ENCODE measurements at regions not wholly inside any gene's neighbourhood (a gene's known extent, or its start where the extent isn't known, plus 50 kb on each side); places are given as distances from the start of the nearest gene placed in this dataset.
A peak's percentile ranks its signal among the peaks of the same experiment; 100 is the strongest.
"Not testable (repeated sequence)": the region's sequence is repeated elsewhere in the genome, so short reads cannot be mapped to it uniquely, and the experiment has no call there.

DNA sequence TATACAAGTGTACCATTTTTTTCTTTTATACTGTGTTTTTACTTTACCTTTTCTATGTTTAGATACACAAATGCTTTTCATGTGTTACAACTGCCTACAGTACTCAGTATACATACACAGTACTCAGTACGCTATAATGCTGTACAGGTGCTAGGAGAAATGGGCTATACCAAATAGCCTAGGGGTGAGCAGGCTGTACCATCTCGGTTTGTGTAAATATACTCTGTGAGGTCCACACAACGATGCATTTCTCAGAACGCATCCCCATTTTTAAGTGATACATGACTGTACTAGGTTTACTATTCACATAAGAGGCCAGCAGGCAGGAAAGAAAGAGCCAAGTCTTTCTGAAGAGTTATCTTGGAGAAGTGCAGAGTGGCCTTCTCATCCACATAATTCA lies 426.4 kb upstream of the MTPN start:
- Histone ChIP-seq H3K9me3 (ENCODE audit: insufficient read depth, low read depth, low read length) (no peaks in the 10 kb centered on the region), H3K27me3 (ENCODE audit: insufficient read depth, low read length) (peaks cover 29% of the 10 kb centered on the region; the same call in 1 of the 2 replicates), H3K9ac (ENCODE audit: low read depth, low read length) (no peak overlapping the region), H3K36me3 (ENCODE audit: insufficient read depth, low read depth, low read length) (no peaks in the 10 kb centered on the region), H3K27ac (ENCODE audit: low read length) (no peak overlapping the region), H3K4me3 (ENCODE audit: low read length) (no peak overlapping the region), H3K4me1 (ENCODE audit: insufficient read depth, low read length) (peaks cover 18% of the 10 kb centered on the region; the same call in 1 of the 2 replicates)

DNA sequence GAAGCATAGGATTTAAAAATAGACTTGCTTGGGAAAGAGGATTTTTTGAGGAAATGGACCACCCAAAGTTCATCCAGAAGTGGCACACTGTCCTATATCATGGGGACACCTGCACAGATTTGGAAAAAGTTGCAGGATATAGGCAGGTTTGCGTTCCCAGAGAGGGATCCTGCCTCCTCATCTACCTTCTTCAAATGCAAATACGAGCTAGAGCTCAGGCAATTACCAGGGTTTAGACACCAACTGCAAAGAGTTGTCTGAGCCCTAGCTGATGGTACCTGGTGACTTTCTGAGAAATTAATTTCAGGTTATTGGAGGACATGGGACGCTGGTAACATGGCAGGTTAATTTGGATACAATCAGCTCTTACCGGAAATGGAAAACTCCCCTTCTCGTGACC lies 423.7 kb upstream of the MTPN start:
- no peak overlapping the region for H3K4me3 ChIP-seq (ENCODE audit: low read length)
- no peak overlapping the region for H3K27ac ChIP-seq (ENCODE audit: low read length)
- peaks cover 22% of the 10 kb centered on the region; the same call in 1 of the 2 replicates for H3K4me1 ChIP-seq (ENCODE audit: insufficient read depth, low read length)
- peaks cover 36% of the 10 kb centered on the region; the same call in 1 of the 2 replicates for H3K27me3 ChIP-seq (ENCODE audit: insufficient read depth, low read length)
- H3K9ac ChIP-seq (ENCODE audit: low read depth, low read length): no peak overlapping the region
- H3K9me3 ChIP-seq (ENCODE audit: insufficient read depth, low read depth, low read length): no peaks in the 10 kb centered on the region
- H3K36me3 ChIP-seq (ENCODE audit: insufficient read depth, low read depth, low read length): no peaks in the 10 kb centered on the region

GRCh38 chr7:136399385-136399784 lies 422.2 kb upstream of the MTPN start:
- Histone ChIP-seq H3K4me1 (ENCODE audit: insufficient read depth, low read length) (peaks cover 22% of the 10 kb centered on the region; the same call in 1 of the 2 replicates), H3K9me3 (ENCODE audit: insufficient read depth, low read depth, low read length) (no peaks in the 10 kb centered on the region), H3K9ac (ENCODE audit: low read depth, low read length) (no peak overlapping the region), H3K4me3 (ENCODE audit: low read length) (peak overlapping the region; percentile 25; the same call in 1 of the 2 replicates), H3K27ac (ENCODE audit: low read length) (no peak overlapping the region), H3K36me3 (ENCODE audit: insufficient read depth, low read depth, low read length) (no peaks in the 10 kb centered on the region), H3K27me3 (ENCODE audit: insufficient read depth, low read length) (peaks cover 36% of the 10 kb centered on the region; the same call in 1 of the 2 replicates)

DNA sequence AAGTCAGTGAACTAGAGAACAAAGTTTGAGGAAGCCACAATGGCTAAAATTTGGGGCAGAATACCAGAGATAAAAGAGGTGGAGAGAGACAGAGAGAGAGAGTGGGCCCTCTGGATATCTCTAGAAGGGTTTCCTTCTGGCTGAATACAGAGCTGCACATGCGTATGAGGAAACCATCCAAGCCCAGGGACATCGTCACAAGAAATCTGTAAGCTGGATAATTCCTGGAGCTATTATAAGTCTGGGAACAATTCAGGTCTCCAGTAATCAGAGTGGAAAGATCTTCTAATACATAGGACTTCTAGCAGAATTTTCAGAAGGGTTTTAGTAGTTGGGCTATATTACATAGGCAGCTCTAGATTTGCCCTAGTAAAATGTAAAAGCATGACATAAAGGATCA lies 415.7 kb upstream of the MTPN start:
- Histone ChIP-seq H3K27ac (ENCODE audit: low read length) (no peak overlapping the region), H3K4me3 (ENCODE audit: low read length) (no peak overlapping the region), H3K36me3 (ENCODE audit: insufficient read depth, low read depth, low read length) (no peaks in the 10 kb centered on the region), H3K27me3 (ENCODE audit: insufficient read depth, low read length) (no peaks in the 10 kb centered on the region), H3K9me3 (ENCODE audit: insufficient read depth, low read depth, low read length) (no peaks in the 10 kb centered on the region), H3K9ac (ENCODE audit: low read depth, low read length) (no peak overlapping the region), H3K4me1 (ENCODE audit: insufficient read depth, low read length) (0 out of 2 replicates have a peak, but pooled peaks cover 4% of the 10 kb centered on the region)

DNA sequence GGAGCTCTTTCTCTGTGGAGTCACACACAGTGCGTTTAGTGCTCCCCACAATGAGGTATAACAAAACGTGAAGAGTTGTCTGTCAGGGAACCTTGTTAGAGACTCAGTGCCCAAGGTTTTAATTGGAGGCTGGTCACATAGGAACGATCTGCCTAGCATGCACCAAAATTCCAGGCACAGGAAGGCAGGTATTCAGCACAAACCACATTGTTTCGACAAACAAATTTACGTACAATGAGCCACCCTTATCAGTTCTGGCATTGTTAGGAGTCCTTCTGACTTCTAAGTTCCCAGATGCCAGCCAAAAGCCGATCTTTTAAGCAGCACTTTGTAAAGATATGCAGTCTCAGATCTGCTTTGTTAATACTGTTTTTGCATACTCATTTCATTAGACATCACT lies 414.2 kb upstream of the MTPN start:
- Histone ChIP-seq H3K27me3 (ENCODE audit: insufficient read depth, low read length) (no peaks in the 10 kb centered on the region), H3K9me3 (ENCODE audit: insufficient read depth, low read depth, low read length) (no peaks in the 10 kb centered on the region), H3K27ac (ENCODE audit: low read length) (no peak overlapping the region), H3K4me1 (ENCODE audit: insufficient read depth, low read length) (0 out of 2 replicates have a peak, but pooled peaks cover 4% of the 10 kb centered on the region), H3K4me3 (ENCODE audit: low read length) (no peak overlapping the region), H3K36me3 (ENCODE audit: insufficient read depth, low read depth, low read length) (no peaks in the 10 kb centered on the region), H3K9ac (ENCODE audit: low read depth, low read length) (no peak overlapping the region)

GRCh38 chr7:136389933-136390332 lies 412.8 kb upstream of the MTPN start:
- Histone ChIP-seq H3K27me3 (ENCODE audit: insufficient read depth, low read length) (no peaks in the 10 kb centered on the region), H3K9me3 (ENCODE audit: insufficient read depth, low read depth, low read length) (no peaks in the 10 kb centered on the region), H3K4me3 (ENCODE audit: low read length) (no peak overlapping the region), H3K4me1 (ENCODE audit: insufficient read depth, low read length) (0 out of 2 replicates have a peak, but pooled peaks cover 4% of the 10 kb centered on the region), H3K36me3 (ENCODE audit: insufficient read depth, low read depth, low read length) (no peaks in the 10 kb centered on the region), H3K27ac (ENCODE audit: low read length) (no peak overlapping the region), H3K9ac (ENCODE audit: low read depth, low read length) (no peak overlapping the region)

DNA sequence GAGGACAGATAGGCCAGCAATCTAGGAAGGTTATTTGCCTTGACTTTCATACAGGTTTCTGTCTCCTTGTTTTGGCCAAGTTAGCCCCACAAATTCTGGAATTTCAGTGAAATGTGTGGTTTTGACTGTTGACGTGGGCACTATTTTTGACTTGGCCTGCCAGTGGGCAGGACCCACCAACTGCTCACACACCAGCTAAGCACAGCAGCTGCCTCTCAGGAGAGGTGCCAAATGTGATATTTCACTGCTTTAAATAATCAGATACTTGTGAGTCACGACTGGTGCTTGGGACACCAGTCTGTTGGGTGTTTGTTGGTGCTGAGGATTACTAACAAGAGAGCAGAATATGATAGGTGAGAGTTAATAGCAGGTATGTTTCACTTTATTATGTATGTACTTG lies 409.7 kb upstream of the MTPN start:
- Histone ChIP-seq H3K4me1 (ENCODE audit: insufficient read depth, low read length) (0 out of 2 replicates have a peak, but pooled peaks cover 4% of the 10 kb centered on the region), H3K4me3 (ENCODE audit: low read length) (no peak overlapping the region), H3K27ac (ENCODE audit: low read length) (no peak overlapping the region), H3K9me3 (ENCODE audit: insufficient read depth, low read depth, low read length) (no peaks in the 10 kb centered on the region), H3K36me3 (ENCODE audit: insufficient read depth, low read depth, low read length) (no peaks in the 10 kb centered on the region), H3K27me3 (ENCODE audit: insufficient read depth, low read length) (no peaks in the 10 kb centered on the region), H3K9ac (ENCODE audit: low read depth, low read length) (no peak overlapping the region)

- H3K27me3 ChIP-seq (ENCODE audit: insufficient read depth, low read length); H3K9me3 ChIP-seq (ENCODE audit: insufficient read depth, low read depth, low read length); H3K4me1 ChIP-seq (ENCODE audit: insufficient read depth, low read length); H3K9ac ChIP-seq (ENCODE audit: low read depth, low read length); H3K4me3 ChIP-seq (ENCODE audit: low read length); H3K36me3 ChIP-seq (ENCODE audit: insufficient read depth, low read depth, low read length); H3K27ac ChIP-seq (ENCODE audit: low read length): not testable (repeated sequence)
Observed at GRCh38 chr7:136371409-136371808, 394.2 kb upstream of the MTPN start.

GRCh38 chr7:136370137-136370536 lies 393.0 kb upstream of the MTPN start:
- no peak overlapping the region for H3K4me3 ChIP-seq (ENCODE audit: low read length)

GRCh38 chr7:136369225-136369624 lies 392.1 kb upstream of the MTPN start:
- Histone ChIP-seq H3K9me3 (ENCODE audit: insufficient read depth, low read depth, low read length) (no peaks in the 10 kb centered on the region), H3K4me1 (ENCODE audit: insufficient read depth, low read length) (no peaks in the 10 kb centered on the region), H3K36me3 (ENCODE audit: insufficient read depth, low read depth, low read length) (no peaks in the 10 kb centered on the region), H3K4me3 (ENCODE audit: low read length) (no peak overlapping the region), H3K27me3 (ENCODE audit: insufficient read depth, low read length) (no peaks in the 10 kb centered on the region), H3K27ac (ENCODE audit: low read length) (no peak overlapping the region), H3K9ac (ENCODE audit: low read depth, low read length) (no peak overlapping the region)

More at GRCh38 chr7:136370137-136370536, 393.0 kb upstream of the MTPN start:
- no peaks in the 10 kb centered on the region for H3K9me3 ChIP-seq (ENCODE audit: insufficient read depth, low read depth, low read length)
- no peak overlapping the region for H3K27ac ChIP-seq (ENCODE audit: low read length)
- H3K4me1 ChIP-seq (ENCODE audit: insufficient read depth, low read length): no peaks in the 10 kb centered on the region
- no peak overlapping the region for H3K9ac ChIP-seq (ENCODE audit: low read depth, low read length)
- H3K36me3 ChIP-seq (ENCODE audit: insufficient read depth, low read depth, low read length): no peaks in the 10 kb centered on the region
- H3K27me3 ChIP-seq (ENCODE audit: insufficient read depth, low read length): no peaks in the 10 kb centered on the region

DNA sequence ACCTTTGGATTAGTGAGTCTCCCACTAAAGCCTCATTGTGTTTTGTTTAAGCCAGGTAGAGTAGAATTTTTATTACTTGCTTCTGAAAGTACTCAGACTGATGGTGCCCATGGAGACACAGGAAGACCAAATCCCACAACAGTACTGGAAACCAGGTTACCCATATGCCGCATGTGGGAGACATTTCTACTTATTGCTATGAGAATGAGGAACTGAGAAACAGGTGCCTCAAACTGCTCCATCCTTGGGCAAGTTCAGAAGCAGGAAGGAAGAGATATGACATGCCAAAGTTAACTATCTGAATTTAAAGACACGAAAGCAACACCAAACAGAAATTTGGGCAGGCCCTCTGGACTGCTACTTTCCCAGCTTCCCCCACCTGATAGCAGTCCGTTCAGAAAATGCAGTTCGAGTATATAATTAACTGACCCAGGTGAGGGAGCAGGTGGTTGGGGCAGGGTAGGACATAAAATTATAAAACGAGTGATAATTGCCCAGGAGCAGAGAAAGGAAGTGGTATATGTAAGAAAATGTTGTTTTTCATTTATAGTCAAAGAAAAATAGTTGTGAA lies 382.3 kb upstream of the MTPN start:
- no peak overlapping the region for H3K4me3 ChIP-seq (ENCODE audit: low read length)
- H3K4me1 ChIP-seq (ENCODE audit: insufficient read depth, low read length): no peaks in the 10 kb centered on the region
- no peak overlapping the region for H3K9ac ChIP-seq (ENCODE audit: low read depth, low read length)
- H3K36me3 ChIP-seq (ENCODE audit: insufficient read depth, low read depth, low read length): no peaks in the 10 kb centered on the region
- no peak overlapping the region for H3K27ac ChIP-seq (ENCODE audit: low read length)
- H3K27me3 ChIP-seq (ENCODE audit: insufficient read depth, low read length): no peaks in the 10 kb centered on the region
- H3K9me3 ChIP-seq (ENCODE audit: insufficient read depth, low read depth, low read length): no peaks in the 10 kb centered on the region

DNA sequence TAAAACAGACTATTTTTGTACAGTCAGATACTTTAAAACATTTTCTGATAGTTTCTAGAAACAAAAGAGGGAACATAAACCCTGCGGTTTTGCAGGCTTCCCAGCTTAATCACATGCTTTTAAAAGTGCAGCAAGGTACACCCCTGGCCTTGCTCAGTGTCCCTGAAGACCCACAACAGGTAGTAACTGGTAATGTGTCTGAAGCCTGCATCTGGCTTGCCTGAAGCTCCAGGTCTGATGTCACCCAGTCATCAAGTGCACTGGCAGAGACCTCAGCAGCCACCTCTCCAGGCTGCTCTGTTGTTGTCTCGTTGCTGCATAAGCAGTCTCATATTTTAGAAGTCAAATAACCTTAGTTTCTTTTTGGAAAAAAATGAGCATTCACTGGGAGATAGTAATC lies 376.1 kb upstream of the MTPN start:
- H3K27me3 ChIP-seq (ENCODE audit: insufficient read depth, low read length): no peaks in the 10 kb centered on the region
- H3K9ac ChIP-seq (ENCODE audit: low read depth, low read length): peak overlapping the region; percentile 11; the same call in 1 of the 2 replicates
- no peak overlapping the region for H3K27ac ChIP-seq (ENCODE audit: low read length)
- H3K4me3 ChIP-seq (ENCODE audit: low read length): no peak overlapping the region
- no peaks in the 10 kb centered on the region for H3K36me3 ChIP-seq (ENCODE audit: insufficient read depth, low read depth, low read length)
- no peaks in the 10 kb centered on the region for H3K4me1 ChIP-seq (ENCODE audit: insufficient read depth, low read length)
- H3K9me3 ChIP-seq (ENCODE audit: insufficient read depth, low read depth, low read length): no peaks in the 10 kb centered on the region

All from iPS-20b (cell line).